Psoas muscle (tissue), 7 donors: ENCODE measurements at regions not wholly inside any gene's neighbourhood (a gene's known extent, or its start where the extent isn't known, plus 50 kb on each side); places are given as distances from the start of the nearest gene placed in this dataset.

Experiments
- ATAC-seq, 4 donors: fragments of 200-7000 bp; cut with Tn5 transposase; one replicate each; pipeline ENCODE4 v1.9.1; 2020; ENCODE audit warnings: moderate library complexity in 3 of 4, mild to moderate bottlenecking in 2 of 4
- DNase-seq, 2 donors: peaks; one replicate each; pipeline ENCODE4 v3.0.0-alpha.2; 2020
- H3K27ac ChIP-seq: fragments of 200-600 bp; one replicate; pipeline ENCODE4 v1.8.0; 2022
- H3K27me3 ChIP-seq, 3 donors: fragments of 200-600 bp in 1 of 3; one replicate each; pipeline versions ENCODE4 v1.6.1 to v1.8.0; 2013 to 2022; ENCODE audit warnings: low read length in 2 of 3, mild to moderate bottlenecking in 2 of 3, moderate library complexity in 1 of 3; ENCODE audit not compliant: insufficient read depth in 3 of 3
- H3K36me3 ChIP-seq, 2 donors: fragments of 200-600 bp in 1 of 2; one replicate each; pipeline versions ENCODE4 v1.6.1 to v1.8.0; 2013 to 2022; ENCODE audit warnings: low read depth in 1 of 2, mild to moderate bottlenecking in 1 of 2, moderate library complexity in 1 of 2; ENCODE audit not compliant: insufficient read depth in 1 of 2
- H3K4me1 ChIP-seq: fragments of 200-600 bp; one replicate; pipeline ENCODE4 v1.8.0; 2022
- H3K4me3 ChIP-seq: fragments of 200-600 bp; one replicate; pipeline ENCODE4 v1.8.0; 2022; ENCODE audit warnings: mild to moderate bottlenecking
- H3K9me3 ChIP-seq: fragments of 200-600 bp; one replicate; pipeline ENCODE4 v1.8.0; 2022
- CTCF ChIP-seq: fragments of 200-600 bp; IDR thresholded peaks from one replicate; pipeline ENCODE4 v1.8.0; 2022; ENCODE audit warnings: antibody characterized with exemption
- WGBS, 3 donors: extraction: QIAGEN DNeasy Blood & Tissue Kit; methylation state at CpG; one replicate each; pipeline versions ENCODE4 v1.1.6 to v1.1.7; 2013; 5-methylcytosine and 5-hydroxymethylcytosine counted together
- intact Hi-C, 2 donors: fragments of 100-400 bp; cut with DNase I; formaldehyde crosslinking; loops; one replicate each; pipeline versions ENCODE4 v1.11.0 to v1.14.2; 2022
- donor health status: healthy with polysubstance abuse.
- donor health status: DM: no; HTN: no; CAD: no; lungs with moderate emphysema.
- donor health status: Bipolar disorder and iron deficiency.
- donor health status: healthy.
- donor health status: DM: yes; HTN: yes; CAD: no.
- donor health status: DM: no; HTN: no; CAD: no.
- donor health status: DM: yes; HTN: yes; CAD: no.

DNA sequence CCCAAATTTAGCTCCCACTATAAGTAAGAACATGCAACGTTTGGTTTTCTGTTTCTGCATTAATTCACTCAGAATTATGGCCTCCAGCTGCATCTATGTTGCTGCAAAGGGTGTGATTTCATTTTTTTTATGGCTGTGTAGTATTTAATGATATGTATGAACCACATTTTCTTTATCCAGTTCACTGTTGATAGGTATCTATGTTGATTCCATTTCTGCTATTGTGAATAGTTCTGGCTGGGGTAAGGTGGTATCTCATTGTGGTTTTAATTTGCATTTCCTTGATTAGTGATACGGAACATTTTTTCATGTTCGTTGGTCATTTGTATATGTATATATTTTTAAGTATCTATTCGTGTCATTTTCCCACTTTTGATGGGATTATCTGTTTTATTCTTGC lies 674.3 kb downstream of the NUP35 start:
- H3K9me3 ChIP-seq = peaks cover 12% of the 10 kb centered on the region
- intact Hi-C loops = no loop called here
- DNase-seq = no peak
- TF ChIP-seq CTCF = no peak
- no peaks in the 10 kb centered on the region for H3K4me1 ChIP-seq
- ATAC-seq = no peak
- H3K4me3 ChIP-seq = no peak overlapping the region
- 66 to 68% (median 66%) methylated on average over 4 of the region's 4 CpGs for WGBS, 3 donors
- H3K27me3 ChIP-seq = no peaks in the 10 kb centered on the region
- H3K27ac ChIP-seq = no peak overlapping the region
- H3K36me3 ChIP-seq = no peaks in the 10 kb centered on the region

GRCh38 chr2:183799761-183800160 lies 675.5 kb downstream of the NUP35 start:
- Histone ChIP-seq H3K27me3 (no peaks in the 10 kb centered on the region), H3K9me3 (peaks cover 12% of the 10 kb centered on the region)
- ATAC-seq = no peak

GRCh38 chr2:183803596-183803995 lies 679.4 kb downstream of the NUP35 start:
- intact Hi-C loops = no loop called here
- Histone ChIP-seq H3K4me1 (no peaks in the 10 kb centered on the region), H3K9me3 (peaks cover 12% of the 10 kb centered on the region), H3K4me3 (no peak overlapping the region), H3K27me3 (no peaks in the 10 kb centered on the region), H3K36me3 (no peaks in the 10 kb centered on the region), H3K27ac (no peak overlapping the region)
- TF ChIP-seq CTCF = no peak
- ATAC-seq (no peak), DNase-seq (no peak)

More at GRCh38 chr2:183799761-183800160, 675.5 kb downstream of the NUP35 start:
- no peak overlapping the region for H3K4me3 ChIP-seq
- no peak overlapping the region for H3K27ac ChIP-seq
- no peaks in the 10 kb centered on the region for H3K36me3 ChIP-seq
- WGBS, 3 donors = 89 to 95% (median 90%) methylated on average over 3 of the region's 3 CpGs
- DNase-seq = no peak
- intact Hi-C loops = no loop called here
- H3K4me1 ChIP-seq = no peaks in the 10 kb centered on the region
- TF ChIP-seq CTCF = no peak

DNA sequence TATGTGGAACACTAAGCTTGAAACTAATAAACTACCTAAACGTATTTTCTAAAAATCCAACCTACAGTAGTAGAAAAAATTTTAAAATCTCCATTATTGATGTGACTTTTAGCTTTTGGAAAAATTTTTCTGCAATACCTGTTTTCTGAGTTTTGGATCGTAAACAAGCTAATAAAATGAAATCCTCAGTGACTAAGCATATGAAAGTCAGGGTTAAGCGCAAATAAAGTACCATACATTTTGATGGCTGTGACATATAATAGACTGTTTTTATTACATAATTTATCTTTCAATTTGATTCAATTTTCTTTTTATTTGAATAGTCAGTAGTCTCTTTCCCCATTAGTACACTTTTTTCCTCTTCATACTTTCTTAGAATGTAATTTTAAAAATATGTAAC lies 683.6 kb downstream of the NUP35 start:
- DNase-seq = no peak
- TF ChIP-seq CTCF = no peak
- no peak overlapping the region for H3K4me3 ChIP-seq
- no peaks in the 10 kb centered on the region for H3K4me1 ChIP-seq
- H3K27me3 ChIP-seq = no peaks in the 10 kb centered on the region
- H3K27ac ChIP-seq = no peak overlapping the region
- 74 to 90% (median 90%) methylated on average over 3 of the region's 3 CpGs for WGBS, 3 donors
- ATAC-seq = no peak
- intact Hi-C loops = no loop called here
- peaks cover 3% of the 10 kb centered on the region for H3K9me3 ChIP-seq
- no peaks in the 10 kb centered on the region for H3K36me3 ChIP-seq

DNA sequence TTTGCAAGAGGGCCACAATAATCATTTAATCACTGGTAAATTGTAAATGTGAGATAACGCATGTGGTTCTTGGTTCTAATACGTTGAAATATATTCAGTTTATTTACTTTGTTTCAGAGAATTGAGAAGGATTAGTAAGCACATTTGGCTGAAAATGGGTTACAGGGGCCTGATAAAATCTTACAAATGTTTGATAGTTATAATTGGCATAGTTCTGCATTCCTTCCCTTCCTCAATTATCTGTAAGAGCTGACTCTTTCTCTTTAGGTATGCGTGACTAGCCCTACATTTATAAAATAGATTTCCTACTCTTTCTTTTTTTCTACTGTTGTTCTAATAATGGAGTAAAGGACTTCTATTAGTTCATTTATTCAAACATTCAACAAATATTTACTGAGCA lies 685.2 kb downstream of the NUP35 start:
- ATAC-seq (no peak), DNase-seq (no peak)
- Histone ChIP-seq H3K36me3 (no peaks in the 10 kb centered on the region), H3K27me3 (no peaks in the 10 kb centered on the region), H3K4me3 (no peak overlapping the region), H3K4me1 (no peaks in the 10 kb centered on the region), H3K9me3 (no peaks in the 10 kb centered on the region), H3K27ac (no peak overlapping the region)
- WGBS, 3 donors = 71 to 85% (median 76%) methylated on average over 3 of the region's 3 CpGs
- TF ChIP-seq CTCF = no peak
- intact Hi-C loops = no loop called here
